Vagina (tissue), 2 donors: ENCODE measurements at regions not wholly inside any gene's neighbourhood (a gene's known extent, or its start where the extent isn't known, plus 50 kb on each side); places are given as distances from the start of the nearest gene placed in this dataset.
"Not testable (repeated sequence)": the region's sequence is repeated elsewhere in the genome, so short reads cannot be mapped to it uniquely, and the experiment has no call there.

Experiments
- DNase-seq, 2 donors: peaks; one replicate each; pipeline ENCODE4 v3.0.0-alpha.2; 2017; ENCODE audit errors: extremely low spot score in 2 of 2
- H3K27ac ChIP-seq: fragments of 200-600 bp; sonication (generic); one replicate; pipeline ENCODE4 v1.5.1; 2019
- H3K27me3 ChIP-seq: fragments of 200-600 bp; sonication (generic); one replicate; pipeline ENCODE4 v1.5.1; 2019
- H3K36me3 ChIP-seq, 2 donors: fragments of 200-600 bp; sonication (generic); one replicate each; pipeline ENCODE4 v1.5.1; 2017 to 2019
- H3K4me1 ChIP-seq: fragments of 200-600 bp; sonication (generic); one replicate; pipeline ENCODE4 v1.5.1; 2019
- H3K4me3 ChIP-seq, 2 donors: fragments of 200-600 bp; sonication (generic); 1 replicate in 1 of 2; 2 replicates in 1 of 2; pipeline ENCODE4 v1.5.1; 2016 to 2019
- H3K9me3 ChIP-seq: fragments of 200-600 bp; sonication (generic); one replicate; pipeline ENCODE4 v1.5.1; 2019
- POLR2A ChIP-seq, 2 donors: fragments of 450-650 bp; IDR thresholded peaks; one replicate each; pipeline ENCODE4 v1.6.1; 2017; ENCODE audit warnings: antibody characterized with exemption in 2 of 2, mild to moderate bottlenecking in 2 of 2, moderate library complexity in 2 of 2
- POLR2AphosphoS5 ChIP-seq, 2 donors: sonication (generic); formaldehyde crosslinking; IDR thresholded peaks; one replicate each; pipeline ENCODE4 v1.9.0; 2017; ENCODE audit warnings: antibody characterized with exemption in 2 of 2, mild to moderate bottlenecking in 2 of 2, low read depth in 1 of 2; ENCODE audit not compliant: insufficient read depth in 1 of 2
- intact Hi-C: fragments of 100-400 bp; cut with DNase I; formaldehyde crosslinking; loops from one replicate; pipeline ENCODE4 v1.15.1; 2023
- TF ChIP-seq, protein P1 (sequence below), 3 experiments: fragments of 450-650 bp in 2 of 3; fragments of 200-600 bp in 1 of 3; sonication (generic) in 1 of 3; IDR thresholded peaks; one replicate each; pipeline ENCODE4 v1.5.1; 2017 to 2019; ENCODE audit warnings: antibody characterized with exemption in 3 of 3, mild to moderate bottlenecking in 2 of 3, moderate library complexity in 2 of 3

DNA sequence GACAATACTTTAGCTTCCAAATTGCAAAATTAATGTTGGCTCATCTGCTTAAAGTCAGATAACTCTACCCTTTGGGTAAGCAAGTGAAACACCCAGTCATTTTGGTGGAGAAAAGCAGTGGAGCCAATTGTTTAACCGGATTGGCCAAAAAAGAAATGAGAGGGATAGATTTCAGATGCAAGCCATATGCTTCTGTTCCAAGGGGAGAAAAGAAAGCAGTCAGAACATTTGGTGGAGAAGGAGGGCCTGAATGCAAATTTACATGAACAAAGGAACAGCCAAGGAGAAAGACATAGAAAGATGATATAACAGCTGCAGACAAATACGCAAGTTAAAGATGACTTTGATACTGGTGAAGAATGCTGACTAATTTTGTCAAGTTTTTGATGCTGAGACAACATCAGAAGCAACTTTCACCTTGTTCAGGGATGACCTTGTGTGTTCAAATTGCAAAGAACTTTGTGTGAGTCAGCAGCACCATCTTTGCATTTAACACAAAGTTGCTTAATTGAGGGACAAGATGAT is 173.1 kb downstream of the TGFB2 start:
- intact Hi-C loops = no loop called here
- H3K9me3 ChIP-seq = no peaks in the 10 kb centered on the region

GRCh38 chr1:218520646-218521045 is 175.5 kb downstream of the TGFB2 start:
- DNase-seq, intact Hi-C loops: not testable (repeated sequence)

More for the DNA sequence above, 173.1 kb downstream of the TGFB2 start:
- Histone ChIP-seq H3K27me3 (no peaks in the 10 kb centered on the region), H3K27ac (no peak overlapping the region), H3K36me3 (no peaks in the 10 kb centered on the region), H3K4me1 (no peaks in the 10 kb centered on the region), H3K4me3 (no peak overlapping the region)
- no peak for DNase-seq
- TF ChIP-seq, protein P1, sequence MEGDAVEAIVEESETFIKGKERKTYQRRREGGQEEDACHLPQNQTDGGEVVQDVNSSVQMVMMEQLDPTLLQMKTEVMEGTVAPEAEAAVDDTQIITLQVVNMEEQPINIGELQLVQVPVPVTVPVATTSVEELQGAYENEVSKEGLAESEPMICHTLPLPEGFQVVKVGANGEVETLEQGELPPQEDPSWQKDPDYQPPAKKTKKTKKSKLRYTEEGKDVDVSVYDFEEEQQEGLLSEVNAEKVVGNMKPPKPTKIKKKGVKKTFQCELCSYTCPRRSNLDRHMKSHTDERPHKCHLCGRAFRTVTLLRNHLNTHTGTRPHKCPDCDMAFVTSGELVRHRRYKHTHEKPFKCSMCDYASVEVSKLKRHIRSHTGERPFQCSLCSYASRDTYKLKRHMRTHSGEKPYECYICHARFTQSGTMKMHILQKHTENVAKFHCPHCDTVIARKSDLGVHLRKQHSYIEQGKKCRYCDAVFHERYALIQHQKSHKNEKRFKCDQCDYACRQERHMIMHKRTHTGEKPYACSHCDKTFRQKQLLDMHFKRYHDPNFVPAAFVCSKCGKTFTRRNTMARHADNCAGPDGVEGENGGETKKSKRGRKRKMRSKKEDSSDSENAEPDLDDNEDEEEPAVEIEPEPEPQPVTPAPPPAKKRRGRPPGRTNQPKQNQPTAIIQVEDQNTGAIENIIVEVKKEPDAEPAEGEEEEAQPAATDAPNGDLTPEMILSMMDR (IDR thresholded peaks at IDR 0.05) = no peak

DNA sequence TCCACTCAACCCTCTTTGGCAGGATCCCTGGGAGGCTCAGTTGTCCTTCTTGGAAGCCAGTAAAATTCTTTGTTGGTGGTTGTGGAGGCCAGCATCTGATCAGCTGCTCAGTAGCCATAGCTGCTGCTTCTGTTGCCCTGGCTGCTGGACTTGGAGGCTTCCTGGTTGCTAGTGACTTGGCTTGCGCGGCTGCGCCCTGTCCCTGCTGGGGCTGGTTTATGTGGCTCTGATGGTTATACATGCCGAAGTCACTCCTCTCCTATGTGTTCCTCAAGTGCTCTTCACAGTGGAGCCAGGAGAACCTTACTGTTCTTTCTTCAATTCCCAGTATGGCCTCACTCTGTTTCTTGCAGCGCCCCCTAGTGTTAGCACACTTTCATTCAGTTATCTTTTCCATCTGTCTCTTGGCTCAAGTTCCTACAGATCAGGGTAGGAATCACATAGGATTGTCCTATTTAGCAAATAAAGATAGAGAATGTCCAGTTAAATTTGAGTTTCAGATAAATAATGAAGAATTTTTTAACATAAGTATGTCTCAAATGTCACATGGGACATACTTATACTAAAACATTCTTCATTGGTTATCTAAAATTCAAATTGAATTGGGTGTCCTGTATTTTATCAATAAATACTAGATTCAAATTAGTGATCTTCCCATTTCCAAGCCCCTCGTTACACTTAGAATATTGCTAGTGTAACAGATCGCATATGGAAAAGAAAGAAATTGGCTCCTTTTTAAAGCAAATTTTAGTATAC is 176.5 kb downstream of the TGFB2 start:
- TF ChIP-seq POLR2AphosphoS5 (IDR thresholded peaks at IDR 0.05; ENCODE audit: insufficient read depth in 1 of 2, low read depth in 1 of 2) = no peak
- TF ChIP-seq, protein P1 (IDR thresholded peaks at IDR 0.05) = no peak
- no peak for TF ChIP-seq POLR2A (IDR thresholded peaks at IDR 0.05)
- H3K9me3 ChIP-seq = no peaks in the 10 kb centered on the region
- intact Hi-C loops = no loop called here
- no peaks in the 10 kb centered on the region for H3K4me1 ChIP-seq
- no peaks in the 10 kb centered on the region for H3K36me3 ChIP-seq
- H3K27ac ChIP-seq = no peak overlapping the region
- H3K27me3 ChIP-seq = no peaks in the 10 kb centered on the region
- no peak overlapping the region for H3K4me3 ChIP-seq
- DNase-seq = no peak

More at GRCh38 chr1:218520646-218521045, 175.5 kb downstream of the TGFB2 start:
- H3K36me3 ChIP-seq, H3K9me3 ChIP-seq, H3K4me1 ChIP-seq, H3K27me3 ChIP-seq, H3K4me3 ChIP-seq, H3K27ac ChIP-seq: not testable (repeated sequence)

GRCh38 chr1:218524526-218524925 is 179.4 kb downstream of the TGFB2 start:
- no peaks in the 10 kb centered on the region for H3K36me3 ChIP-seq
- no peaks in the 10 kb centered on the region for H3K27me3 ChIP-seq
- no peak for TF ChIP-seq POLR2AphosphoS5 (IDR thresholded peaks at IDR 0.05; ENCODE audit: insufficient read depth in 1 of 2, low read depth in 1 of 2)
- H3K4me3 ChIP-seq = no peak overlapping the region
- no peak overlapping the region for H3K27ac ChIP-seq
- intact Hi-C loops = no loop called here
- H3K9me3 ChIP-seq = no peaks in the 10 kb centered on the region
- no peaks in the 10 kb centered on the region for H3K4me1 ChIP-seq
- no peak for DNase-seq

DNA sequence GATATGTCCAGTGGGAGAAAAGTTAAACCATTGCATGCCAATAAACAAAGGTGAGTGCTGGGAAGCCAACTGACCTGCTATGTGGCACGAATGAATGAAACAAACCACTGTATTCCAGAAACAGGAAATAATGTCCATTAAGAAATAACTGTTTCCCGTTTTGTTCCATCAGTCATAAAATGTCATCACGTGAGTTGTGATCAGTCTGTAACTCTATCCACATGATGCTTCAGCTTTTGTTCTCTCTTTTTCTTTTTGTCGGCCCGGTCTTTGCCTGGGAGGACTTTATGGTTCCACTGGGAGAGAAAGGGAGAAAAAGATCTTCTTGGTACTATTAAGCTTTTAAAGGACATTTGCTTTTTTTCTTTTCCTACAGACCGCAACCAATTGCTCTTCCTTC is 179.9 kb downstream of the TGFB2 start:
- Histone ChIP-seq H3K4me1 (no peaks in the 10 kb centered on the region), H3K36me3 (no peaks in the 10 kb centered on the region), H3K27me3 (no peaks in the 10 kb centered on the region), H3K27ac (no peak overlapping the region), H3K9me3 (no peaks in the 10 kb centered on the region), H3K4me3 (no peak overlapping the region)
- no peak for DNase-seq
- TF ChIP-seq POLR2A (IDR thresholded peaks at IDR 0.05) (no peak), POLR2AphosphoS5 (IDR thresholded peaks at IDR 0.05; ENCODE audit: insufficient read depth in 1 of 2, low read depth in 1 of 2) (no peak)
- TF ChIP-seq, protein P1 (IDR thresholded peaks at IDR 0.05) = no peak
- intact Hi-C loops = no loop called here

DNA sequence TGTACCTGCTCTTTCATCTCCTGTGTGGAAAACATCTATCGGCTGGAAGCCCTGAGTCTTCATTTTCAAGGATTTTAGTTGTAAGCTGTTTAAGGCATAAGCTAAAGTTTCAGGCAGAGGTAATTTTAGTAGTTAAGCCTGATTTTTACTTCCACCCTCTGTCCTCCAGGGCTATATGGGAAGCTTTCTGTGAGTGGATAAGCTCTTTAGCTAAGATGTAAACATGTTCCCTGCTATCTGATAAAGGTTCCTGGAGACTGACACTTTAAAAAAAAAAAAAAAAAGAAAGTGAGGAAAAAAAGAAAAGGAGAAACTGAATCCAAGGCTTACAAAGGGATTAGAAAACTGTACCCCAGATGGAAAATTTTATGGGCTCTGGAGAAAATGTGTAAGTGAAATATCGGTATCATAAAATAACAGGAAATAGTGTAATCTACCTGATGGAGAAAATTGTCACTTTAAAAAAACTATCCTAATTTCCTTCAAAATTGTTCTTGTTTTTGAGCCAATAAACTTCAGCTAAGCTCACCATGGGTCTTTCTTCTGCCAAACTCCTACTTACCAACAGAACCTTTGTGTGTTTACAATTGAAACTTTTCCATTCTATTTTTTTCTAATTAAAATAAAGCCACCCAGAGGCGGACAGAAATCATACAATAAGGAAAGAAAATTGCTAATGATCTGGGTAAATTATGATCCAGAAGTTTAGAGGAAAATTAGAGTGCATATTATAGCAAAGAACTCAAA is 180.5 kb downstream of the TGFB2 start:
- no peaks in the 10 kb centered on the region for H3K4me1 ChIP-seq
- TF ChIP-seq, protein P1 (IDR thresholded peaks at IDR 0.05) = no peak
- TF ChIP-seq POLR2AphosphoS5 (IDR thresholded peaks at IDR 0.05; ENCODE audit: insufficient read depth in 1 of 2, low read depth in 1 of 2) (no peak), POLR2A (IDR thresholded peaks at IDR 0.05) (no peak)
- H3K27me3 ChIP-seq = no peaks in the 10 kb centered on the region
- H3K27ac ChIP-seq = no peak overlapping the region
- no peak overlapping the region for H3K4me3 ChIP-seq
- DNase-seq = no peak
- no peaks in the 10 kb centered on the region for H3K9me3 ChIP-seq
- intact Hi-C loops = no loop called here
- no peaks in the 10 kb centered on the region for H3K36me3 ChIP-seq
